NCI-H2196 (cell line): ENCODE measurements at regions not wholly inside any gene's neighbourhood (a gene's known extent, or its start where the extent isn't known, plus 50 kb on each side); places are given as distances from the start of the nearest gene placed in this dataset.

Experiments used
- DNase-seq: peaks from one replicate; lab custom pipeline; 2025; ENCODE audit not compliant: unreplicated experiment; lab: John Stamatoyannopoulos, UW

GRCh38 chr6:133748628-133749027 lies 140.3 kb upstream of the TCF21 start:
- no peak for DNase-seq

- DNase-seq, result no peak
These were observed 139.5 kb upstream of the TCF21 start for GRCh38 chr6:133749427-133749826.

- DNase-seq, result no peak
These were observed 136.8 kb upstream of the TCF21 start for GRCh38 chr6:133752129-133752528.

GRCh38 chr6:133753756-133754155 lies 135.2 kb upstream of the TCF21 start:
- DNase-seq, result no peak

- no peak for DNase-seq
These were observed 134.6 kb upstream of the TCF21 start for GRCh38 chr6:133754298-133754697.

GRCh38 chr6:133756078-133756695 lies 132.7 kb upstream of the TCF21 start:
- no peak for DNase-seq

- no peak for DNase-seq
These were observed 131.6 kb upstream of the TCF21 start for GRCh38 chr6:133757335-133757734.

GRCh38 chr6:133758815-133759335 lies 130.0 kb upstream of the TCF21 start:
- no peak for DNase-seq

- no peak for DNase-seq
These were observed 129.4 kb upstream of the TCF21 start for GRCh38 chr6:133759524-133759923.

- DNase-seq, result no peak
These were observed 127.2 kb upstream of the TCF21 start for GRCh38 chr6:133761706-133762105.

GRCh38 chr6:133764008-133764753 lies 124.7 kb upstream of the TCF21 start:
- no peak for DNase-seq

GRCh38 chr6:133764754-133765208 lies 124.1 kb upstream of the TCF21 start:
- DNase-seq, result no peak

- DNase-seq, result no peak
These were observed 121.4 kb upstream of the TCF21 start for GRCh38 chr6:133767357-133767970.

- no peak for DNase-seq
These were observed 120.1 kb upstream of the TCF21 start for GRCh38 chr6:133768656-133769295.

- no peak for DNase-seq
These were observed 119.5 kb upstream of the TCF21 start for GRCh38 chr6:133769463-133769862.

GRCh38 chr6:133772567-133772966 lies 116.3 kb upstream of the TCF21 start:
- DNase-seq, result no peak

- DNase-seq, result no peak
These were observed 115.1 kb upstream of the TCF21 start for GRCh38 chr6:133773776-133774175.

GRCh38 chr6:133774356-133774755 lies 114.6 kb upstream of the TCF21 start:
- DNase-seq, result no peak

GRCh38 chr6:133778414-133779130 lies 110.3 kb upstream of the TCF21 start:
- DNase-seq, result no peak

- no peak for DNase-seq
These were observed 108.8 kb upstream of the TCF21 start for GRCh38 chr6:133779916-133780695.
